ENCODE measurements at regions not wholly inside any gene's neighbourhood (a gene's known extent, or its start where the extent isn't known, plus 50 kb on each side); places are given as distances from the start of the nearest gene placed in this dataset.

- H3K27me3 Mint-ChIP-seq (ENCODE audit: insufficient read depth): peaks cover 5% of the 10 kb centered on the region
- no peak for DNase-seq (ENCODE audit: low spot score)
- intact Hi-C loops (cut with micrococcal nuclease): no loop called here
- no peak overlapping the region for H3K27ac Mint-ChIP-seq
- no peaks in the 10 kb centered on the region for H3K36me3 Mint-ChIP-seq (ENCODE audit: low read depth)
- H3K9me3 Mint-ChIP-seq: peaks cover 5% of the 10 kb centered on the region
- H3K4me1 Mint-ChIP-seq (ENCODE audit: low read depth): no peaks in the 10 kb centered on the region
- no peak overlapping the region for H3K4me3 Mint-ChIP-seq
Observed at GRCh38 chr17:14690704-14691103, 389.8 kb downstream of the HS3ST3B1 start.

GRCh38 chr17:14688134-14688533 is 387.3 kb downstream of the HS3ST3B1 start:
- Mint-ChIP-seq H3K4me3 (no peak overlapping the region), H3K9me3 (peaks cover 5% of the 10 kb centered on the region), H3K27me3 (ENCODE audit: insufficient read depth) (peaks cover 3% of the 10 kb centered on the region), H3K27ac (no peak overlapping the region), H3K4me1 (ENCODE audit: low read depth) (no peaks in the 10 kb centered on the region), H3K36me3 (ENCODE audit: low read depth) (no peaks in the 10 kb centered on the region)
- no peak for DNase-seq (ENCODE audit: low spot score)
- intact Hi-C loops (cut with micrococcal nuclease): no loop called here

- H3K27ac Mint-ChIP-seq: no peak overlapping the region
- peaks cover 4% of the 10 kb centered on the region for H3K9me3 Mint-ChIP-seq
- H3K36me3 Mint-ChIP-seq (ENCODE audit: low read depth): no peaks in the 10 kb centered on the region
- DNase-seq (ENCODE audit: low spot score): no peak
- no peaks in the 10 kb centered on the region for H3K4me1 Mint-ChIP-seq (ENCODE audit: low read depth)
- intact Hi-C loops (cut with micrococcal nuclease): no loop called here
- no peak overlapping the region for H3K4me3 Mint-ChIP-seq
- H3K27me3 Mint-ChIP-seq (ENCODE audit: insufficient read depth): peaks cover 2% of the 10 kb centered on the region
Observed at GRCh38 chr17:14672830-14673229, 371.9 kb downstream of the HS3ST3B1 start.

GRCh38 chr17:14670861-14671260 is 370.0 kb downstream of the HS3ST3B1 start:
- H3K4me3 Mint-ChIP-seq: no peak overlapping the region
- peaks cover 2% of the 10 kb centered on the region for H3K27me3 Mint-ChIP-seq (ENCODE audit: insufficient read depth)
- no peaks in the 10 kb centered on the region for H3K4me1 Mint-ChIP-seq (ENCODE audit: low read depth)
- no peak for DNase-seq (ENCODE audit: low spot score)
- H3K36me3 Mint-ChIP-seq (ENCODE audit: low read depth): no peaks in the 10 kb centered on the region
- no peak overlapping the region for H3K27ac Mint-ChIP-seq
- H3K9me3 Mint-ChIP-seq: no peaks in the 10 kb centered on the region
- intact Hi-C loops (cut with micrococcal nuclease): no loop called here

GRCh38 chr17:14664511-14664910 is 363.6 kb downstream of the HS3ST3B1 start:
- Mint-ChIP-seq H3K36me3 (ENCODE audit: low read depth) (no peaks in the 10 kb centered on the region), H3K9me3 (no peaks in the 10 kb centered on the region), H3K27ac (no peak overlapping the region), H3K27me3 (ENCODE audit: insufficient read depth) (no peaks in the 10 kb centered on the region), H3K4me1 (ENCODE audit: low read depth) (no peaks in the 10 kb centered on the region), H3K4me3 (no peak overlapping the region)
- no peak for DNase-seq (ENCODE audit: low spot score)
- intact Hi-C loops (cut with micrococcal nuclease): no loop called here

GRCh38 chr17:14641117-14641516 is 340.2 kb downstream of the HS3ST3B1 start:
- no peaks in the 10 kb centered on the region for H3K9me3 Mint-ChIP-seq
- H3K4me1 Mint-ChIP-seq (ENCODE audit: low read depth): no peaks in the 10 kb centered on the region
- intact Hi-C loops (cut with micrococcal nuclease): no loop called here
- H3K4me3 Mint-ChIP-seq: no peak overlapping the region
- H3K27me3 Mint-ChIP-seq (ENCODE audit: insufficient read depth): no peaks in the 10 kb centered on the region
- no peak for DNase-seq (ENCODE audit: low spot score)
- no peaks in the 10 kb centered on the region for H3K36me3 Mint-ChIP-seq (ENCODE audit: low read depth)
- H3K27ac Mint-ChIP-seq: no peak overlapping the region

GRCh38 chr17:14637260-14637659 is 336.4 kb downstream of the HS3ST3B1 start:
- H3K27ac Mint-ChIP-seq: no peak overlapping the region
- H3K4me1 Mint-ChIP-seq (ENCODE audit: low read depth): no peaks in the 10 kb centered on the region
- no peak overlapping the region for H3K4me3 Mint-ChIP-seq
- no peaks in the 10 kb centered on the region for H3K36me3 Mint-ChIP-seq (ENCODE audit: low read depth)
- H3K9me3 Mint-ChIP-seq: no peaks in the 10 kb centered on the region
- intact Hi-C loops (cut with micrococcal nuclease): no loop called here
- H3K27me3 Mint-ChIP-seq (ENCODE audit: insufficient read depth): no peaks in the 10 kb centered on the region
- no peak for DNase-seq (ENCODE audit: low spot score)

GRCh38 chr17:14630621-14631020 is 329.7 kb downstream of the HS3ST3B1 start:
- H3K4me1 Mint-ChIP-seq (ENCODE audit: low read depth): no peaks in the 10 kb centered on the region
- intact Hi-C loops (cut with micrococcal nuclease): no loop called here
- H3K27ac Mint-ChIP-seq: no peak overlapping the region
- H3K36me3 Mint-ChIP-seq (ENCODE audit: low read depth): no peaks in the 10 kb centered on the region
- H3K9me3 Mint-ChIP-seq: peaks cover 4% of the 10 kb centered on the region
- no peak overlapping the region for H3K4me3 Mint-ChIP-seq
- H3K27me3 Mint-ChIP-seq (ENCODE audit: insufficient read depth): peaks cover under 1% of the 10 kb centered on the region
- no peak for DNase-seq (ENCODE audit: low spot score)

- Mint-ChIP-seq H3K9me3 (peaks cover 4% of the 10 kb centered on the region), H3K27ac (no peak overlapping the region), H3K4me3 (no peak overlapping the region), H3K36me3 (ENCODE audit: low read depth) (no peaks in the 10 kb centered on the region), H3K4me1 (ENCODE audit: low read depth) (no peaks in the 10 kb centered on the region), H3K27me3 (ENCODE audit: insufficient read depth) (peaks cover 2% of the 10 kb centered on the region)
- no peak for DNase-seq (ENCODE audit: low spot score)
- intact Hi-C loops (cut with micrococcal nuclease): no loop called here
Observed at GRCh38 chr17:14630046-14630445, 329.2 kb downstream of the HS3ST3B1 start.

GRCh38 chr17:14622615-14623101 is 321.8 kb downstream of the HS3ST3B1 start:
- intact Hi-C loops (cut with micrococcal nuclease): no loop called here
- Mint-ChIP-seq H3K4me1 (ENCODE audit: low read depth) (no peaks in the 10 kb centered on the region), H3K27ac (no peak overlapping the region), H3K4me3 (no peak overlapping the region), H3K27me3 (ENCODE audit: insufficient read depth) (peaks cover 3% of the 10 kb centered on the region), H3K9me3 (no peaks in the 10 kb centered on the region), H3K36me3 (ENCODE audit: low read depth) (no peaks in the 10 kb centered on the region)
- DNase-seq (ENCODE audit: low spot score): no peak

GRCh38 chr17:14621826-14622614 is 321.1 kb downstream of the HS3ST3B1 start:
- Mint-ChIP-seq H3K27ac (no peak overlapping the region), H3K4me1 (ENCODE audit: low read depth) (no peaks in the 10 kb centered on the region), H3K4me3 (no peak overlapping the region), H3K36me3 (ENCODE audit: low read depth) (no peaks in the 10 kb centered on the region), H3K9me3 (no peaks in the 10 kb centered on the region), H3K27me3 (ENCODE audit: insufficient read depth) (peaks cover 3% of the 10 kb centered on the region)
- intact Hi-C loops (cut with micrococcal nuclease): no loop called here
- DNase-seq (ENCODE audit: low spot score): no peak

GRCh38 chr17:14619821-14620220 is 318.9 kb downstream of the HS3ST3B1 start:
- Mint-ChIP-seq H3K36me3 (ENCODE audit: low read depth) (no peaks in the 10 kb centered on the region), H3K4me3 (no peak overlapping the region), H3K27me3 (ENCODE audit: insufficient read depth) (peaks cover 2% of the 10 kb centered on the region), H3K9me3 (no peaks in the 10 kb centered on the region), H3K27ac (no peak overlapping the region), H3K4me1 (ENCODE audit: low read depth) (no peaks in the 10 kb centered on the region)
- intact Hi-C loops (cut with micrococcal nuclease): no loop called here
- DNase-seq (ENCODE audit: low spot score): no peak

GRCh38 chr17:14616528-14616927 is 315.6 kb downstream of the HS3ST3B1 start:
- H3K36me3 Mint-ChIP-seq (ENCODE audit: low read depth): no peaks in the 10 kb centered on the region

GRCh38 chr17:14605267-14605599 is 304.4 kb downstream of the HS3ST3B1 start:
- Mint-ChIP-seq H3K36me3 (ENCODE audit: low read depth) (no peaks in the 10 kb centered on the region), H3K27ac (no peak overlapping the region), H3K27me3 (ENCODE audit: insufficient read depth) (peaks cover 4% of the 10 kb centered on the region), H3K4me1 (ENCODE audit: low read depth) (no peaks in the 10 kb centered on the region), H3K9me3 (peaks cover 9% of the 10 kb centered on the region), H3K4me3 (no peak overlapping the region)
- no peak for DNase-seq (ENCODE audit: low spot score)
- intact Hi-C loops (cut with micrococcal nuclease): no loop called here

More at GRCh38 chr17:14616528-14616927, 315.6 kb downstream of the HS3ST3B1 start:
- Mint-ChIP-seq H3K4me3 (no peak overlapping the region), H3K27ac (no peak overlapping the region), H3K27me3 (ENCODE audit: insufficient read depth) (peaks cover 2% of the 10 kb centered on the region), H3K4me1 (ENCODE audit: low read depth) (no peaks in the 10 kb centered on the region), H3K9me3 (no peaks in the 10 kb centered on the region)
- intact Hi-C loops (cut with micrococcal nuclease): no loop called here
- DNase-seq (ENCODE audit: low spot score): no peak

Measured in activated T-helper 1 cell treated with anti-CD3 and anti-CD28 coated beads, Interleukin-12 subunit alpha, Interleukin-12 subunit beta, Interleukin-2, Interleukin-4 antibody, amounts not matched to agents 30 ng/mL and 10 ng/mL and 1 ng/mL, durations not matched to agents 14 hours and 24 hours and 36 hours (primary cell).